AG08396 (cell line): ENCODE measurements at regions not wholly inside any gene's neighbourhood (a gene's known extent, or its start where the extent isn't known, plus 50 kb on each side); places are given as distances from the start of the nearest gene placed in this dataset.

Experiments
- DNase-seq: peaks from one replicate; pipeline ENCODE4 v3.0.0; 2012; ENCODE audit warnings: low spot score, mixed read lengths

DNA sequence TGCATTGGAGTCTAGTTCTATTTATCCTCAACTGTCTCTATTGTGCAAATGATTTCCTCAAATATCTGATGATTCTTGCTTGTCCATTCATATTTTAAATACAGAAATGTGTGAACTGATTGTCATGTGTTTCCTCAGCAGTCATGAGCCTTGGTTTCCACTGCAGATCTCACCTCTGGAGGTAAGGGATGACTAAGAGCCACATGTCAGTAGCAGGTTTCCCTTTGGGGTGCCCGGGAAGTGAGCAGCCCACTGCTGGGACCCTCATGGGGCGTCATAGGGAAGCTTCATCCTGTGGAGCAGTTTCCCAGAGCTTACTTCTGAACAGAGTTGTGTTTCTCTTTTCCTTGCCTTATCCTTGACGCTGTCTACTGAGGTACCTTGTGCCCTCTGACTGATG is 149.2 kb upstream of the TOPAZ1 start:
- DNase-seq = no peak

DNA sequence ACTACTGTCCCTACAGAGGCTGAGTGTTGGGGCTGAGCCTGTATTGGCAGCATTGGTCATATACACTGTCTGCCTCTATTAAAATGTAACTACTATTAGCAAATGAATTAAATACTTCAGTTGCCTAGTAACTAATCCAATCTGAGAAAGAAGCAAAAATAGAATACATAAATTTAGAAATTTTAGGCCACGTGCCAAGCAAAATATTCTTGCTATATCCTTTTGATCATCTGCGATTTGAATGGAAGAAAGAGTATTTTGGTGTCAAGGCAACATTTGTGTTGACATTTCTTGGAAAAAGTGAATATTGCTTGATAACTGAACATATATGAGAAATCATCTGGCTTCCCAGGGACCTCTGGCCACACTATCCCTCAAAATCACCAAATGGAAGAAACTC is 148.2 kb upstream of the TOPAZ1 start:
- no peak for DNase-seq

DNA sequence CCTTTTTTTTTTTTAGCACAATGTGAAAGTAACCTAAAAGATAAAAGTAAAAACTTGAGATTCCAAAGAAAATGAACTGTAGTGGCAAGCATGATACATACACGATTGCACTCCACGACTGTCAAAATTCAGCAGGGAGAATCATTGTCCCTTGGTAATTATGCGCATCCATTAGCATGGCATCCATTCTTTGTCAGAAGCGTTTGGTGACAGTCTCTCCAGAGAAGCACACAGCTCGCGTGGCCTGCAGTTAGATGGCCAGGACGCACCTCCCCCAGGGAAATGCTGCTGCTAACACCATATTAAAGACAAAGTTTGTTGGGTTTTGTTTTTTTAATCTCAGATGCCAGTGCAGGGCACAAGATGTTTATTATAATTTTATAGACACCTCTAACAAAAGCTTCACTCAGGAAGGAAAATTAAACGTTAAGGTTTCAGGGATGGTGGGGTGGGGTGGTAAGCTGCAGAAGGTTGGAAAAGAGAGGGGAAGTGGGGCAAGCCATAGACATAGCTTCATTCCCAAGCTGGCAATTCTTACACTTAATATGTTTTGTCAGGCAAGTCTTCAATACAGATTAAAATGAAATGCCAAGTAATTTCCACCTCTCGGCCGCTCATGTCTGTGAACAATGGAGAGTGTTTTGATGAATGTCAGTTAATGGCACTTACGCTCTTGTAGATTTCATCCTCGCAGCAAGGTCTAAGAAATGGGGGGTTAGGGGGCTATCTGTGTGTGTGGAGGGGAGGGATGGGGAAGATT is 142.8 kb upstream of the TOPAZ1 start:
- DNase-seq = no peak

DNA sequence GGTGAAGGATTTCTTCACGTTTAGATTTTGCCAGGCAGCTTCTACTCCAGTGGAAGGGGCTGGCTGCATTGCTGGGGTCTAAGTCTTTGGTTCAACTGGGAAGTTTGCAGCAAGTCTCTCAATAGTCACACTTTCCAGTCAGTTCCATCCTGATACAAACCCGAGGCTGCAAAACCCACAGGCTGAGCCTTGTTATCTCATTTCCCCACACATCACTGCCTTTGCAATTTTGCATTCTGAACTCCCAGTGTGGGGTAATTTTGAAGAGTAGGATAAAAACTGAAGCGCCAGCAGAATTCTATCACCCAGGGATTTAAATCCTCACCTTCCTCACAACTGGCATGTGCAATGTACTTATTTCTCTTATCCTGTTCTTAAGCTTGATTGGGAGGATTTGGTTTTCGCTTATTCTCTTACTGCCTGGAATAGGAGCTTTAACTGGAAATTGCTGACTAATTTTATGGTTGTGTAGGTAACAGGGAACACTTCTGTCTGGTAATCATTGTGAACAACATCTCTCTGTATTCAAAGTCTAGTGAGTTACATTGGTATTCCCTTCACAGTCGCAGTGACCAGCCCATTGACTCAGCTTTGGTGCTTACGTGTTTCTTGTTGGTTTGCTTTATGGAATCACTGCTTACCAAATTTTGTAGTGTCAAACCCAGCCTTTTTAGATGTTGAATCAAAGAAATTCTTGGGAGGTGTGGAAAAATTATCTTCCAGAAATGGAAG is 142.0 kb upstream of the TOPAZ1 start:
- no peak for DNase-seq

DNA sequence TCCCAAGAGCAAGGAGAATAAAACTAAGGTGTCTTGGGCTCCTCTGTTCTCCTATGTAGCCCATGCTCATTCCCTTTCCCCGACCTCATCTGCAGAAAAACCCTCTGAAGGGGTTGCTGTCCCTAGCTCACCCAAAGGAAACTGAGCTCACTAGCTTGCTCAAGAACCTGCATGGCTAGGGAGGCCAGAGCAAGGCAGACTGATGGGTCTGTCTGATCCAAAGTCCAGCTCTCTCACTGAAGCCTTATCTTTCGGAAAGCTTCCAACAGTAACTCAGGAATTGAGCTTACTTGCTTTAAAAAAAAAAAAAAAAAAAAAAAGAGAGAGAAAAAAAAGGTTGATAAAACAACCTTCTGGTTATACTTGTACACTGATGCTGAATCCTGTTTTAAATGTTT is 141.4 kb upstream of the TOPAZ1 start:
- no peak for DNase-seq

DNA sequence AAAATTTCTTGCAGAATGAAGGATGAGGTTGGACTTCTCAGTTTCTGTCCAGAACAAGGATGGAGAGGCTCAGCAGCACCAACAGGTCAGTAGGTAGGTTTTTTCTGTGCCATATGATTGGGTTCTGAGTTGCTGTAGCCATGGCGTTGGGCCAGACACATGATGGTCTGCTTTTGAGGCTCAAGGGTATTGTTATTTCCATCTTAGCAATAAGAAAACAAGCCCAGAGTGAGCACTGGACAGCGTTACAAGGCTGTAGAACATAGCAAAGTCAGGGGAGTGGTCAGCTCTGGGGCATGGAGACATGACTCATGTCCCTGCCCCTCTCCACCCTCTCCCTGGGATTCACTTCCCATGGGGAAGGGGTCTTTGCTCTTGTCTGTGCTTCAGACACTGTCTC is 137.6 kb upstream of the TOPAZ1 start:
- no peak for DNase-seq

DNA sequence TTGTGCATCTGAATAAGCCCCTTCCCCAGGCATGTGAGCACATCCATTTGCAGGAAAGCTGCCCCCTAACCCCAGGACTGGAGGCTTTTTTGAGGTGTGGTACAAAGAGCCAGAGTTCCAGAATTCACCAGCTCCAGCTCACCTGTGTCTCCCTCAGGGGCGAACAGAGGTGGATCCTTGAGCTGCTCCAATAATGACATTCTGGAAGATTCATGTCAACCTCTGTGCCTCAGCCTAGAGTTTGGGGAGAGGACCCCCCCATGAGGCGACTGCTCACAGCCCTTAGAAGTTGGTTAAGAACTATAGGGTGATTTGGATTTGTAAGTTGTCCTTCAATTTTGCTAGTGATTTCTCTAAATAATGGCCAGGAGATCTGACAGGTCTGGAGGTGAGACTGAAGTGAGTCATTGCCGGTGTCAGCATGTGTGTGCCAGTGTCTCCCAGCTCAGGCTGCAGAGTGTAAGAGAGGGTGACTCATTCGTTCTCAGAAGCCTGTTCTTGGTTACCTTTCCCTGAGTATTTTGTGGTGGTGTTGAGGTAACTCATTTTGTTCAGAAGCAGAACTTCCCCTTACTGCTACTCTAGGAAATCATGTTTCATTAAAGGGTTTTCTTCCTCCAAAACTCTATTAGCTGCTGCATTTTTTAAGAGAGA is 136.9 kb upstream of the TOPAZ1 start:
- DNase-seq = peak; percentile 60

DNA sequence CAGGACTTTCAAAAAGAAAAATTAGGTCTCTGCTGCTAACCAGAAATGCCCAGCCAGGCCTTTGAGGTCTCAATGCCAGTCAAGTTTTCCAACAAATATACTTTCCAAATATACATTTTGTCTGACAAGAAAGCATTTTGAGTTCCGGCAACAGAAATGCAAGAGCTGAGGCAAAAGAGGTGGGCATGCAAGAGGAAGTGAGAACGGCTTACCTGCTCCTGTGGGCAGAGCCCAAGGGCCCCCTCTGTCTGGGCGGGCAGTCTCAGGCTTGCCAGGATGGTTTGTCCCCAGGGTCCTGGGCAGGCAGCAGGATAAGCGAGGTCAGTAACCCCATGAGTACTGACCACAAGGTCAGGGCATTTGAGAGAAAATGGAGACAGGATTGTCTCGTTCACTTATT is 136.1 kb upstream of the TOPAZ1 start:
- DNase-seq = no peak

DNA sequence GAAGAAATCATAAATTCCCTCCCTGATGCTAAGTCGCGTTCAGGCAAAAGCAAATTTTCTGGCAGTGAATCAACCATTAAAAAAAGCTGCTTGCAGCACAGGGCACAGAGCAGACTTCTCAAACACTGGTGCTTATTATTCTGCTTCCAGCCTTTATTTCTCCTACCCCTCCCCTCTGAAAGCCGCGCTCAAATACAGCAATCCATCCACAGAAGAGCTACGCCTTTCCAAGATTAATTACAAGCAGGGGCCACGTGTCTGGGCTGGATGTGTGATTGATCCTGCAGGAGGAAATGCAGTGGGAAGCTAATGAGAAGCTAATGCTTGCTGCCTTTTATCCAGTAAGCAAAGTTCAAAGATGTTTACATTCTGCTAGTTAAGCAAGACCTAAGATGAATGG is 134.9 kb upstream of the TOPAZ1 start:
- DNase-seq = no peak

DNA sequence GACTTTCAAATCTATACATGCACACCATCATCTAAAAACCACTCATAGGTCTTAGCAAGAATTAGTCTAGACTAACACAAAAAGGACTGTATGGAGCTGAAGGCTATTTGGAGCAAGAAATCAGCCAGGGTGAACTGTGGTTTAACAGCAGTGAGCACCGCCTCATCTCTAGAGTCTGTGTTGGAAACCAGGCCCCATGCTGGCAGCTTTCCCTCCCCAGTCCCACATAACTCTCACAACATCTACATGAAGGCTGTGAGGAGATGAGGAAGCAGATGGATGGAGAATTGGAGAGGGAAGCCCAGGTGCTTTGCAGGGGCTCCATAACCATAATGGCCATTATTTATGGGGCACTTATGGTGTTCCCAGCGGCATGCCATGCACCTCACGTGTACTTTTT is 133.2 kb upstream of the TOPAZ1 start:
- DNase-seq = no peak

DNA sequence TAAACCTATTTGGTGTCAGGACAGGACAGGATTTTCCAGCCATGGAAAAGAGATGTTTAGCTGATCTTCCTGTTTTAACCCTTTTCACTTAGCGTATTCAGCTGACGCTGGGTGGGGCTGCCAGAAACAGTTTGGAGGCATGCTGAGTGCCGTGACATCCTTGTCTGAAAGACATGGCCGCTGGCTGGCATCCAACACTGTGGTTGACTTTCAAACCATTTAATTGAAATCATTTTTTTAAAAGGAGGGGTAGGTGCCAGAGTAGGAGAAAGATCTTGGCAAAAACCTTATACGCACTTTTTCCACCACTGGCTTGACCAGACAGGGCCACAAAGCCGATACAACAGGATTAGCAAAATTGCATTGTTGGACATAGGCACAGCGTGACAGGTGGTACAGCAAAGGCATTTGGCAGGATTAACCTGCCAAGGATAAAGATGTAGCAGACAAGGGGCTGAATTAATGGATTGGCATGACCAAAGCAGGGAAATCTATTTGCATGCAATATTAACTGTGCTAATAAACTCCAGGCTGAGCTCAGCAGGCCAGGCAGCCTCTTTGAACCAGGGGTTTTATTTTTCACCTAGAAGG is 131.8 kb upstream of the TOPAZ1 start:
- no peak for DNase-seq

DNA sequence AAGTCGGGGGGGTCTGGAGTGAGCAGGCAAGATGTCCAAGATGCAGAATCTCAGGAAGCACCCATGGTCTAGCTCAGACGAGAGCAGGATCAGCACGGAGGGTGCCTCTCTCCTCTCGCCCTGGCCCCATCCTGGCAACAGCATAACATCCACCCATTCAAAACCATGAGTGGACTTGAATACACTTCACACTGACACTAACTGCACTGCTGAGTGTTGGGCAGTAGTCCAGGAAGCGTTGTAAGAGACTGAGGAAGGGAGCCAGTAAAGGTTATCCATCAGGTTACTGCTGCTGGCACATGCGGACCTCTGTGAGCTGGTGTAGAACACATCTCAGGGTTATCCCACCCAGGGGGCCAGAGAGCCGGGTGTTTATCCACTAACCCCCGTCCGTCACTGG is 131.0 kb upstream of the TOPAZ1 start:
- no peak for DNase-seq

DNA sequence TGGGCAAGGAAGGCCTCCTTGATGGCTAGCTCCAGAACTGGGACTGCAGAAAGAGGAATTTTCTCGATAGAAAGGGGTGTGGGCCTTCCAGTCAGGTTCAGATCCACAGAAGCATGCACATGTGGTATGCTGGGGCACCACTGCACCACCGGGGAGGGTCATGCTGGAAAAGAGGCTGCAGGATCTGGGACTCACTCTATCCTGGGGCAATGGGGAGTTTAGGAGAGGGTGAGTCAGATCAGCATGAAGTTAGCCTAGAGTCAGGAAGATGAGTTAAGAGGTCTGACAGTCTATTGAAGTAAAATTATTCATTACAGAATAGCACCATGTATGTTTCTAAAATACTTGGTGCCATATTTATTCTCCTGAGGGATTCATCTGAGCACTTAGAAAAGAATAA is 130.2 kb upstream of the TOPAZ1 start:
- DNase-seq = no peak

DNA sequence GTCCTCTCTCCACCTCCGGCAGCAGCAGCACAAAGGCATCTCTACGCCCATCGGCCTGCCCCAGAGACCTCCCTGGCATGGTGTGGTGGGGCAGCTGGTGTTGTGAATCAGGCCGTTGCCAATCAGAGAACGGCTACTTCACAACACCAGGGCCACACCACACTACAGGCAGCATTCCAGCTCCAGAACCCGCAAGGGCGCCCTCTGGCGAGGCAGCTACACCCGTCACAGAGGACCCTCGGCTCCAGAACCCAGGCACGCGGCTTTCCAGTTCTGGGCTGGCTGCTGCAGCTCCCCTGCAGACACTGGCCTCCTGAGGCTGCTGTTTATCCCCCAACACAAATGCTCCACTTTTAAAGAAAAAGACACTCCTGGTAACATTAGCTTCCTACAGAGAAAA is 127.5 kb upstream of the TOPAZ1 start:
- DNase-seq = peak; percentile 31

DNA sequence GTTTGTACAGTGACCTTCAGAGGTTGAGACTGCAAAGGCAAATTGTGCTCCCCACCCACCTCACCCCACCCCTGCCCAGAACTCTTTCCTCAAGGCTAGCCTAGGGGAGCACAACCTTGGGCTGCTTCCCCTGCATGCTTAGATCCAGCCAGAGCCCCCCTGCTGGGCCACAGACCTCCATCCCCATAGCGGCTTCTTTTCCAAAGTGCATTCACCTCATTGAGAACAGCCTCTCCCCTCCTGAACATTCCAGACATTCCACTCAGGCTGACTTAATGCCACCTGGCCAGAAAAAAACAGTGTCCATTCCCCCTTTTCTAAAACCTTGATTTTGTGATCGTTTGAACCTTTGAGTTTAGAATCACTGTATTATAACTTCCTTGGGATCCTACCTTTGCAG is 124.4 kb upstream of the TOPAZ1 start:
- DNase-seq = no peak

DNA sequence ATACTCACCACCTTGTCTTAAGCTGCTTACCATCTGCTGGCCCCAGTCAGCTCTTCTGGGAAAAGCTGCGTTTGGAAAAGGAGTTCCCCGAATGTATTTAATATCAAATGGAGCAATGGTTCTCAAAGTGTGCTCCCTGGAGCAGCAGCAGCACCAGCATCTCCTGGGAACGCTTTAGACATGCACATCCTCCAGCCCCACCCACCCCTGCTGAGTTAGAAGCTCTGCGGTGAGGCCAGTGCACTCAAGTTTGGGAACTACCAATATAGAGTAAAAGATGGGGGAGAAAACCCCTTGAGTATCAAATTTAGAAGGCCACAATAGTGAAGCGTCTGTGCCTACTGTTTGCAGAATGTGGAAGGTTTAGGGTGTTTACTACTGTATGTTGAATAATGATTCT is 124.0 kb upstream of the TOPAZ1 start:
- DNase-seq = no peak

DNA sequence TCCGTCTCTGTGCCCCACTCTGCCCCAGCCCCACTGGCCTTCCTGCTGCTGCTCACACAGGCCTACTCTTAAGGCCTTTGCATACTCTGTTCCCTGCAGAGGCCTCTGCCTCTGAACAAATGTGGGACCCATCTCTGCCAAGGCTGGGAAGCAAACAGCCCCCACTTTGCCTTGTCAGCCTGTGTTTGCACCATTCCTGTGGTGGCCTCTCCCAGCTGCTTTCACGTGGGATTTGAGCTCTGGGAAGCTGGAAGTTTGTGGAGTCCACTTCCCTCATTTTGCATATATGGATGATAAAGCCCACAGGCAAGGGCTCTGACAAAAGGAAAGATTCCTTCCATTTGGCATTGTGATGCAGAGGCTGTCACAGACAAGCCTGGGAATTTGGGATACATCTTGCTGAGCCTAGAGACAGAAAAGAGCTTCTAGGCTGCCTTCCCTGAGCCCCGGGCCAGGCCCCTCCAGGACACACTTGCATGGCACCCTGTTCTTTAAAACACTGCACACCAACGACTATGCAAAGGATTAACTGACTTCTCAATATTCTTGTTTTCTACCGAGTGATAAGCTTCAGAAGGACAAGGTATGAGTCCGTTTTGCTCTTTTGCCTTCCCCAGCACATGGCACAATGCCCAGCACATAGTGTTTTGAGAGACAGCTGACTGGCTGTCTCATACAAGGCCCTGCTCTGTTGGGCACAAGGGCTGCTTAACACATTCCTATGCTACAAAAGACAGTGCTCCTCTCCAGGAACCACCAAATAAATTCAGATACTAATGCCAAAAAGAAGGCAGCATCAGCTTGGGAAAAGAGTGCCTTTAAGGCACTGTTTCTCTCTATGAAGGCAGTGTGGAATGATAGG is 120.7 kb upstream of the TOPAZ1 start:
- DNase-seq = no peak

DNA sequence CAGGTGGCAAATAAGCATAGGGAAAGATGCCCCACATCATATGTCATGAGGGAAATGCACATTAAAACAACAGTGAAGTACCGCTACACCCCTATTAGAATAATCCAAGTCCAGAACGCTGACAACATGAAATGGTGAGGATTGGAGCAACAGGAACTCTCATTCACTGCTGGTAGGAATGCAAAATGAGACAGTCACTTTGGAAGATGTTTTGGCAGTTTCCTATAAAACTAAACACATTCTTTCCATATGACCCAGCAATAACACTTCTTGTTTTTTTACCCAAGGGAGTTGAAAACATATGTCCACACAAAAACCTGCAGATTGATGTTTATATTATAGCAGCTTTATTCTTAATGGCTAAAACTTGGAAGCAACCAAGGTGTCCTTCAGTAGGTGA is 116.4 kb upstream of the TOPAZ1 start:
- DNase-seq = no peak

DNA sequence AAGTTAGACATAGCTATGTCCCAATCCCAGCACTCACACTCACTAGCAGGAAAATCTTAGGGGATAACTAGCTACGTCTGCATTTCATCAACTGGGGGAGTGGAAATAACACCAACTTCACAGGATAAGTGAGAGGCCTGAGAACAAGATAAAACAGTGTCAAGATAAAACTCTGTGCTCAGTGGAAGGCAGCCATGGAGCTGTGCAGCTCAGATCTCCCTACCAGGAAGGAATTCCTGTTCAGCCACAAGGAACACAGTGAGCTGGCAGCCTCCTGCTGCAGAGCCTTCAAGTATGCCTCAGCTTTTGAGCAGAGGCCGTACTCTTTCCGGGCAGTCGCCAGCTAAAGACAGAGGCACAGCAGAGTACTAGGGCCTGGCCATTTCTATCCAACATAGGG is 115.8 kb upstream of the TOPAZ1 start:
- peak; percentile 27 for DNase-seq

DNA sequence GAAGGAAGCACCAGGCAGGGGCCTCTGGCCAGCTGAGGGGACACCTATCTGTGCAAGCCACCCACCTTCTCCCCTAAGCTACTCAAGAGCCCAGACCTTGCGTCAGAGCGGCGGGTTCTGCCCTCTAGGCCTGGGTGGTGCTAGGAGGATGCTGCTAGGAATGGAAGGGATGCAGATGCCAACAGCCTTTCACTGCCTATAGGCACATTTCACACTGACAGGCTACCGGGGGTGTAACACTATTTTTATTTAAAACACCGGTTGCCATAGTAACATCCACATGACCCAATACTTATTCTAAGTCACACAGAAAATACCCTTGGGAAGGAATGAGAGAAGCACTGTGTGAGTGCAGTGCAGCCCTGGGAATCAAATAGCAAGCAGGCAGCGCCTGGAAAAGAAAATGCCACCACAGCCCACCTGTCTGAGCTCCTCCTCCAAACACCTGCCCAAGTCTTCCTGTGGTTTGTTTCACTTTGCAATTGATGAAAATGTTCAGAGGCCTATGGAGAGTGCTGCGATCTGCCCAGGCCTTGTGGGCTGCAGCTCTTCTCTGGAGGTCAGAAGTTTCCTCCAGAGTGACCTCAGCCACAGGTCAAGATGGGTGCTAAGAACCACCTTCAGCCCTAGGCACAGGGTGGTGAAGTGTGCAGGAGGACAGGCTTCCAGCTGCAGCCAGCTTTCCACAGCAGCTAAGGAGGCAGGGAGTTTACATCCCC is 113.5 kb upstream of the TOPAZ1 start:
- no peak for DNase-seq

DNA sequence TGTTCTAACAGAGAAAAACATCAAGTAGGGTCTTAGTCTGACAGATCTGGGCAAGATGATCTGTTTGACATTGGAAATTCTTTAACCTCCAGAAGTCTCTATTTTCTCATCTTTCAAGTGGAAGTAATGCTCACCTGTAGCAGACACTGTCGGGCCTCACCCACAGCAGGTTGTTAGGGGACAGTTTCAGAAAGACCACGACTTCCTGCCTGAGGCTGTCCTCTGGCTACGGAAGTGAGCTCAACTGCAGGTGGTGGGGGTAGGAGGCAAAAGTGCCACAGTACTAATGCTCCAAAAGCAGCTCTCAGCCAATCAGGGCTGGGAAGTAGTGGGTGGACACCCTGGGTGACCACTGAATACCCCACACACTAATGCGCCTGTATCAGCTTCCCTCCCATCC is 111.4 kb upstream of the TOPAZ1 start:
- DNase-seq = no peak
